Mononuclear cell (primary cell): ENCODE measurements at regions not wholly inside any gene's neighbourhood (a gene's known extent, or its start where the extent isn't known, plus 50 kb on each side); places are given as distances from the start of the nearest gene placed in this dataset.

ENCODE experiments used
- H3K27me3 ChIP-seq: 2 replicates; pipeline ENCODE4 v1.6.0; 2011; ENCODE audit warnings: low read length, control low read depth; ENCODE audit not compliant: insufficient read depth
- H3K4me1 ChIP-seq: 2 replicates; pipeline ENCODE4 v1.5.1; 2011; ENCODE audit warnings: mild to moderate bottlenecking, low read length, control low read depth; ENCODE audit not compliant: insufficient read depth
- H3K4me3 ChIP-seq: 2 replicates; pipeline ENCODE4 v1.5.1; 2011; ENCODE audit warnings: mild to moderate bottlenecking, low read length, moderate library complexity
- H3K9me3 ChIP-seq: 2 replicates; pipeline ENCODE4 v1.5.1; 2011; ENCODE audit warnings: low read depth, mild to moderate bottlenecking, control low read depth, low read length

DNA sequence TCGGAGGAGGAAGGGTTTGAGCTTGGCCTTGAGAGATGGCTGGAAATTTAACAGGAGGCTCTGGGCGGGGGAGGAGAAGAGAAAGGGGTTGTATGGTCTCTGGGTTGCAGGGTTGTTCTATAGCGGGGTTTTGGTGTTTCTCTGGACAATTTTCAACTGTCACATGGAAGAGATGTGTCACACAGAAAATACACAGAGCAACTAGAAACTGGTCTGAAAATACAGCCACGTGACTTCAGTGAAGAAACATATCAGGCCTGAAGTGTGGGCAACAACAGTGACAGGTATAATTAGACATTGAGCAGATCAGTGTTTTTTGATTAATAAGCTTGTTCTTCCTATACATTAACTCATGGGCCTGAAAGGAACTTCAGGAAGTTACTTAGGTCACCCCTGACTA, 205.3 kb upstream of the HMGA2 start:
- H3K4me3 ChIP-seq = no peak overlapping the region
- no peaks in the 10 kb centered on the region for H3K27me3 ChIP-seq
- no peaks in the 10 kb centered on the region for H3K9me3 ChIP-seq
- no peaks in the 10 kb centered on the region for H3K4me1 ChIP-seq

DNA sequence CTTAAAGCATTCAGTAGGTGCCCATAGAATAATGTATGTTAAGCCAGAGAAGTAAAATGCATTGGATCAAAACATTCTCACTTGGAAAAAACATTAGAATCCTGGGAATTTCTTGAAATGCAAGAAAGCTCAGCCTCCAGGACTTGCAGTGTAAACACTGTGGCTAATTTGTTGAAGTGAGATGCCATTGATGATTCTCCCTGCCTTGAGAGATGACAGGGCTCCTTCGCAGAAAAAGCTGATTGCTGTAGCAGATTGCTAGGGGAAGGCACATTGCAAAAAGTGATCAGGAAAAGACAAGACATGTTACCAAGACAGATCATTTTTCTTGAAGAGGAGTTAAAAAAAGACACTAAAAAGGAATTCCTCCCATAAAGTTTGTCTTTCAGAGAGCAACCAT, 204.2 kb upstream of the HMGA2 start:
- Histone ChIP-seq H3K4me1 (no peaks in the 10 kb centered on the region), H3K4me3 (no peak overlapping the region), H3K9me3 (no peaks in the 10 kb centered on the region), H3K27me3 (no peaks in the 10 kb centered on the region)

DNA sequence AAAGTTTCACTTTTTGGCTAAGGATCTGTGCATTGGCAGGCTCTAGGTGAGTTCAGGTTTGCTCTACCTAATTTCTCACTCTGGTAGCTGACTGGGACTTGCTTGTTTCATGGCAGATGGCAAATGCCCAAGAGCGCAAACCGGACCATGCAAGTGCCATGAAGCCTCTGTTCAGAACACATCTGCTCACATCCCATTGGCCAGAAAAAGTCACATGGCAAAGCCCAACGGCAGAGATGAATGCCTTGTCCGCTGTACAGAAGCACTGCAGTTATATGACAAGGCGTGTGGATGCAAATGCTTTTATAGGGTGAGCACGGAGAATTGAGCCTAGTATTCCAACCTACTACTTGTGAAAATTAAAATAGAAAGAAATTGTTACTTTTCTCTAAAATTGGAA, 202.2 kb upstream of the HMGA2 start:
- H3K27me3 ChIP-seq = no peaks in the 10 kb centered on the region
- no peak overlapping the region for H3K4me3 ChIP-seq
- H3K9me3 ChIP-seq = no peaks in the 10 kb centered on the region
- H3K4me1 ChIP-seq = no peaks in the 10 kb centered on the region

GRCh38 chr12:65623507-65623906, 200.8 kb upstream of the HMGA2 start:
- H3K27me3 ChIP-seq = no peaks in the 10 kb centered on the region
- no peaks in the 10 kb centered on the region for H3K4me1 ChIP-seq
- H3K4me3 ChIP-seq = no peak overlapping the region
- no peaks in the 10 kb centered on the region for H3K9me3 ChIP-seq

GRCh38 chr12:65624554-65625086, 199.7 kb upstream of the HMGA2 start:
- no peaks in the 10 kb centered on the region for H3K9me3 ChIP-seq
- no peak overlapping the region for H3K4me3 ChIP-seq
- no peaks in the 10 kb centered on the region for H3K27me3 ChIP-seq
- H3K4me1 ChIP-seq = no peaks in the 10 kb centered on the region

GRCh38 chr12:65628061-65628460, 196.2 kb upstream of the HMGA2 start:
- Histone ChIP-seq H3K4me3 (no peak overlapping the region), H3K27me3 (no peaks in the 10 kb centered on the region), H3K4me1 (no peaks in the 10 kb centered on the region), H3K9me3 (no peaks in the 10 kb centered on the region)

DNA sequence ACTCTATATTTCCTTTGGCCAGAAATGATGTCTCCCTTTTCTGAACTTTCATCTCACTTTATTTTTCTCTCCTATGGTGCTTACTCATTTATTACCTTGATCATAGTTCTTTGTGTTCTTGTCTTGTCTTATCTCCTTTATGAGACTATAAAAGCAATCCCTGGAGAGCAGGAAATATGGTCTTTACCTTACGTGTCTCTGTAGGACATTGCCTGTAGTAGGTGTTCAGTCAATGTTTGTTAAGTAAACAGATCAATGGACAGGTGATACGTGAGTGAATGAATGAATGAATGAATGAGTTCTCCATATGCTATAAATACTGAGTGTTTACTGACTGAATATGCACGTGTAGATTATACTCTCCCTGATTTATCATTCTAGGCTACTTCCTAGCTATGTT, 193.7 kb upstream of the HMGA2 start:
- H3K27me3 ChIP-seq = no peaks in the 10 kb centered on the region
- no peaks in the 10 kb centered on the region for H3K9me3 ChIP-seq
- no peaks in the 10 kb centered on the region for H3K4me1 ChIP-seq
- H3K4me3 ChIP-seq = no peak overlapping the region

- no peaks in the 10 kb centered on the region for H3K4me1 ChIP-seq
- no peaks in the 10 kb centered on the region for H3K27me3 ChIP-seq
- no peaks in the 10 kb centered on the region for H3K9me3 ChIP-seq
- H3K4me3 ChIP-seq = no peak overlapping the region
Measured at GRCh38 chr12:65631621-65632111, 192.6 kb upstream of the HMGA2 start.

GRCh38 chr12:65632131-65632855, 192.0 kb upstream of the HMGA2 start:
- Histone ChIP-seq H3K27me3 (no peaks in the 10 kb centered on the region), H3K9me3 (no peaks in the 10 kb centered on the region), H3K4me1 (no peaks in the 10 kb centered on the region), H3K4me3 (no peak overlapping the region)

DNA sequence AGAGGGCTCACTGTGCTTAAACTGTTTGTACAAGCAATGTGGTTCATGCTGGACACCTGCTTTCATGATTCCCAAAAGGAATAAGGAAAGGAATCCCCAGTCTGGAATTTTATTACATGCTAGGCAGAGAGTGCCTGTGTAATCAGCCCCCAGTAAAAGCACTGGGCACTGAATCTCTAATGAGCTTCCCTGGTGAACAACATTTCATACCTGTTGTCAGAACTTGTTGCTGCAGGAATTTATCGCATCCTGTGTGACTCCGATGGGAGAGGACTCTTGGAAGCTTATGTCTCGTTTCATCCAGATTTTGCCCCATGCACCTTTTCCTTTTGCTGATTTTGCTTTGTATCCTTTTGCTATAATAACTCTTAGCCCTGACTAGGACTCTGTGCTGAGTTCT, 190.2 kb upstream of the HMGA2 start:
- H3K9me3 ChIP-seq = no peaks in the 10 kb centered on the region
- H3K27me3 ChIP-seq = no peaks in the 10 kb centered on the region
- H3K4me1 ChIP-seq = no peaks in the 10 kb centered on the region
- H3K4me3 ChIP-seq = no peak overlapping the region

DNA sequence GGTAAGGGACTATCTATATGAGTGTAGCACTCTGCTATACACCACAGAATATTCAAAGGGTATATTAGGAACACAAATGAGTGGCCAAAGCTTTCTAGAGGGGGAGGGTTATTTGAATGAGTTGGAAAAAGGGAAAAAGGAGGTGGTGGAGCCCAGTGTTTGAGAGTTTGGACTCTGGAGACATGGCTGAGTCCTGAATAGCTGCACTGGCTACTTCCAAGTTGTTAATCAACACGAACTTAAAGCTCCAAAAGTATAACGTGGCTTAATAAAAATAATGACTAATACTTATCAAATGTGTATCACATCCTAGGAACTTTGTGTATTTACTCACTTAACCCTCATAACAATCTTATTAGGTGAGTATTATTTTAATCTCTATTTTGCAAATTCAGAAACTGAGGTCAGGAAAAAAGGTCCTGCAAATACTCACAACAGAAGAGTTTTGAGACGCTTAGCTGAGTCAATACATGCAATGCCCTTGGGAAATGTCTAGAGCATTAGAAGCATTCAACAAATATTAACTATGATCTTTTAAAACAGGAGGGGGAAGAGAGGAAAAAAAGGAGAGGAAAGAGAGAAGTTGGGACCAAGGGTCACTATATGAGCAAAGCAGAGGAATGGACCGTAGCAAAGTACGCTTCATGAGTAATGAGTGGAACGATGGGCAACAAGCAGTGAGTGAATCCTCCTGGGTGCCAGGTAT, 189.5 kb upstream of the HMGA2 start:
- H3K4me1 ChIP-seq = no peaks in the 10 kb centered on the region
- H3K27me3 ChIP-seq = no peaks in the 10 kb centered on the region
- H3K4me3 ChIP-seq = no peak overlapping the region
- H3K9me3 ChIP-seq = no peaks in the 10 kb centered on the region

GRCh38 chr12:65636436-65636835, 187.8 kb upstream of the HMGA2 start:
- H3K9me3 ChIP-seq = no peaks in the 10 kb centered on the region
- no peaks in the 10 kb centered on the region for H3K27me3 ChIP-seq
- H3K4me3 ChIP-seq = no peak overlapping the region
- no peaks in the 10 kb centered on the region for H3K4me1 ChIP-seq

- Histone ChIP-seq H3K4me3 (no peak overlapping the region), H3K27me3 (no peaks in the 10 kb centered on the region), H3K9me3 (no peaks in the 10 kb centered on the region), H3K4me1 (no peaks in the 10 kb centered on the region)
Measured at GRCh38 chr12:65637150-65637549, 187.1 kb upstream of the HMGA2 start.

DNA sequence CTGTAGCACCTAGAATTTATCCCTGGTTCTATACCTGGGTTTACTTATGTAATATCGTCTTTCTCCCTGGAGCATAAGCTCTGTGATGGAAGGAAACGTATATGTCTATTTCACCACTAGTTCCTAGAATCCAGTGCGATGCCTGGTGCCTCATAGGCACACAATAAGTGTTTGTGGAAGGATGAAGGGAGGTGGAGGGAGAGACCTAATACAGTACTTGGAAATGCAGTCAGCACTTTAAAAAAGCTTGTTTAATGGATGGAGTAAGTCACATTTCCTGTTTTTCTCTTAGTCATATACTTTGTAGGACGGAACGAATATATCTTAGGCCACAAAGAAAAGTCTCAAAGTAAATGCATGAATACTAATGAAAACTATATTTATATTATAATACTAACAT, 186.5 kb upstream of the HMGA2 start:
- Histone ChIP-seq H3K4me1 (no peaks in the 10 kb centered on the region), H3K4me3 (no peak overlapping the region), H3K9me3 (no peaks in the 10 kb centered on the region), H3K27me3 (no peaks in the 10 kb centered on the region)

- Histone ChIP-seq H3K4me1 (no peaks in the 10 kb centered on the region), H3K4me3 (no peak overlapping the region), H3K9me3 (no peaks in the 10 kb centered on the region)
Measured at GRCh38 chr12:65638324-65638723, 186.0 kb upstream of the HMGA2 start.

GRCh38 chr12:65640489-65640901, 183.8 kb upstream of the HMGA2 start:
- Histone ChIP-seq H3K27me3 (no peaks in the 10 kb centered on the region), H3K4me3 (no peak overlapping the region), H3K9me3 (no peaks in the 10 kb centered on the region), H3K4me1 (no peaks in the 10 kb centered on the region)

More at GRCh38 chr12:65638324-65638723, 186.0 kb upstream of the HMGA2 start:
- H3K27me3 ChIP-seq = no peaks in the 10 kb centered on the region
